OCI-LY1 (cell line): ENCODE measurements at regions not wholly inside any gene's neighbourhood (a gene's known extent, or its start where the extent isn't known, plus 50 kb on each side); places are given as distances from the start of the nearest gene placed in this dataset.

Source experiments
- H2AFZ ChIP-seq: fragments of 200-600 bp; sonication (generic), shearing (Covaris generic); 2 replicates; pipeline ENCODE4 v1.6.0; 2014; ENCODE audit warnings: antibody characterized with exemption, mild to moderate bottlenecking, low read length
- H3F3A ChIP-seq: fragments of 200-600 bp; sonication (generic), shearing (Covaris generic); 2 replicates; pipeline ENCODE4 v1.6.0; 2014; ENCODE audit warnings: mild to moderate bottlenecking, antibody characterized with exemption, low read length, moderate library complexity; ENCODE audit not compliant: insufficient read depth
- H3K27ac ChIP-seq: fragments of 200-600 bp; sonication (generic); 2 replicates; pipeline ENCODE4 v1.5.1; 2014; ENCODE audit warnings: low read length, mixed run types, mild to moderate bottlenecking, low read depth; ENCODE audit not compliant: poor library complexity, severe bottlenecking
- H3K27me3 ChIP-seq: fragments of 200-600 bp; sonication (generic); 2 replicates; pipeline ENCODE4 v1.6.0; 2014; ENCODE audit warnings: antibody characterized with exemption, mild to moderate bottlenecking, low read length, moderate library complexity; ENCODE audit not compliant: insufficient read depth
- H3K36me3 ChIP-seq: fragments of 200-600 bp; sonication (generic); 2 replicates; pipeline ENCODE4 v1.6.1; 2014; ENCODE audit warnings: mild to moderate bottlenecking, antibody characterized with exemption, low read length, moderate library complexity, mixed read lengths; ENCODE audit not compliant: insufficient read depth
- H3K4me1 ChIP-seq: fragments of 200-600 bp; sonication (generic); 2 replicates; pipeline ENCODE4 v1.5.1; 2014; ENCODE audit warnings: mild to moderate bottlenecking, low read length, moderate library complexity; ENCODE audit not compliant: insufficient read depth, severe bottlenecking
- H3K4me2 ChIP-seq: fragments of 200-600 bp; sonication (generic), shearing (Covaris generic); 2 replicates; pipeline ENCODE4 v1.6.1; 2014; ENCODE audit warnings: low read length
- H3K4me3 ChIP-seq: fragments of 200-600 bp; sonication (generic); 2 replicates; pipeline ENCODE4 v1.5.1; 2014; ENCODE audit warnings: low read length, low read depth, mild to moderate bottlenecking, mixed read lengths; ENCODE audit not compliant: poor library complexity, severe bottlenecking
- H3K79me2 ChIP-seq: fragments of 200-600 bp; shearing (Covaris generic); 2 replicates; pipeline ENCODE4 v1.6.1; 2016; ENCODE audit warnings: mixed run types, low read length, mixed read lengths; ENCODE audit not compliant: insufficient read depth
- H3K9ac ChIP-seq: fragments of 200-600 bp; sonication (generic), shearing (Covaris generic); 2 replicates; pipeline ENCODE4 v1.6.1; 2014; ENCODE audit warnings: mild to moderate bottlenecking, low read length, mixed read lengths
- H3K9me2 ChIP-seq: fragments of 200-600 bp; sonication (generic), shearing (Covaris generic); 2 replicates; pipeline ENCODE4 v1.6.1; 2014; ENCODE audit warnings: low read depth, mild to moderate bottlenecking, low read length, mixed read lengths
- H3K9me3 ChIP-seq: fragments of 200-600 bp; shearing (Covaris generic); 2 replicates; pipeline ENCODE4 v1.6.1; 2014; ENCODE audit warnings: low read length, mixed read lengths
- H4K20me1 ChIP-seq: fragments of 200-600 bp; sonication (generic), shearing (Covaris generic); 2 replicates; pipeline ENCODE4 v1.6.0; 2016; ENCODE audit warnings: mild to moderate bottlenecking, low read length; ENCODE audit not compliant: insufficient read depth
- EZH2 ChIP-seq: fragments of 200-600 bp; sonication (generic), shearing (Covaris generic); IDR thresholded peaks from 2 replicates; pipeline ENCODE4 v1.8.0; 2017; ENCODE audit warnings: borderline replicate concordance, mixed run types, mild to moderate bottlenecking, antibody characterized with exemption, low read length, moderate library complexity, mixed read lengths
- TF ChIP-seq, protein P1 (sequence below): fragments of 200-600 bp; sonication (generic), shearing (Covaris generic); IDR thresholded peaks from 2 replicates; pipeline ENCODE4 v1.5.1; 2017; ENCODE audit warnings: mild to moderate bottlenecking, antibody characterized with exemption, low read length, moderate library complexity, mixed read lengths

- no peaks in the 10 kb centered on the region for H4K20me1 ChIP-seq
- no peaks in the 10 kb centered on the region for H3K79me2 ChIP-seq
- H3K9me3 ChIP-seq: no peaks in the 10 kb centered on the region
- H3K4me1 ChIP-seq: peaks cover 13% of the 10 kb centered on the region
- no peak overlapping the region for H2AFZ ChIP-seq
- H3K9me2 ChIP-seq: no peaks in the 10 kb centered on the region
- no peak overlapping the region for H3K4me3 ChIP-seq
- H3K4me2 ChIP-seq: no peak overlapping the region
- H3K9ac ChIP-seq: no peak overlapping the region
- no peaks in the 10 kb centered on the region for H3K27me3 ChIP-seq
- H3K27ac ChIP-seq: no peak overlapping the region
- TF ChIP-seq, protein P1, sequence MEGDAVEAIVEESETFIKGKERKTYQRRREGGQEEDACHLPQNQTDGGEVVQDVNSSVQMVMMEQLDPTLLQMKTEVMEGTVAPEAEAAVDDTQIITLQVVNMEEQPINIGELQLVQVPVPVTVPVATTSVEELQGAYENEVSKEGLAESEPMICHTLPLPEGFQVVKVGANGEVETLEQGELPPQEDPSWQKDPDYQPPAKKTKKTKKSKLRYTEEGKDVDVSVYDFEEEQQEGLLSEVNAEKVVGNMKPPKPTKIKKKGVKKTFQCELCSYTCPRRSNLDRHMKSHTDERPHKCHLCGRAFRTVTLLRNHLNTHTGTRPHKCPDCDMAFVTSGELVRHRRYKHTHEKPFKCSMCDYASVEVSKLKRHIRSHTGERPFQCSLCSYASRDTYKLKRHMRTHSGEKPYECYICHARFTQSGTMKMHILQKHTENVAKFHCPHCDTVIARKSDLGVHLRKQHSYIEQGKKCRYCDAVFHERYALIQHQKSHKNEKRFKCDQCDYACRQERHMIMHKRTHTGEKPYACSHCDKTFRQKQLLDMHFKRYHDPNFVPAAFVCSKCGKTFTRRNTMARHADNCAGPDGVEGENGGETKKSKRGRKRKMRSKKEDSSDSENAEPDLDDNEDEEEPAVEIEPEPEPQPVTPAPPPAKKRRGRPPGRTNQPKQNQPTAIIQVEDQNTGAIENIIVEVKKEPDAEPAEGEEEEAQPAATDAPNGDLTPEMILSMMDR: no peak
- TF ChIP-seq EZH2: no peak
- H3K36me3 ChIP-seq: no peaks in the 10 kb centered on the region
- no peaks in the 10 kb centered on the region for H3F3A ChIP-seq
These were observed 1208.0 kb downstream of the SORCS1 start for GRCh38 chr10:105956550-105956949.

GRCh38 chr10:105953861-105954260 lies 1210.6 kb downstream of the SORCS1 start:
- Histone ChIP-seq H4K20me1 (no peaks in the 10 kb centered on the region), H3K36me3 (no peaks in the 10 kb centered on the region), H3F3A (no peaks in the 10 kb centered on the region), H3K4me3 (no peak overlapping the region), H2AFZ (no peak overlapping the region), H3K4me1 (peaks cover 13% of the 10 kb centered on the region), H3K9me3 (no peaks in the 10 kb centered on the region), H3K4me2 (no peak overlapping the region), H3K79me2 (no peaks in the 10 kb centered on the region), H3K9me2 (no peaks in the 10 kb centered on the region), H3K27me3 (no peaks in the 10 kb centered on the region), H3K27ac (no peak overlapping the region), H3K9ac (no peak overlapping the region)
- no peak for TF ChIP-seq EZH2
- TF ChIP-seq, protein P1: no peak

DNA sequence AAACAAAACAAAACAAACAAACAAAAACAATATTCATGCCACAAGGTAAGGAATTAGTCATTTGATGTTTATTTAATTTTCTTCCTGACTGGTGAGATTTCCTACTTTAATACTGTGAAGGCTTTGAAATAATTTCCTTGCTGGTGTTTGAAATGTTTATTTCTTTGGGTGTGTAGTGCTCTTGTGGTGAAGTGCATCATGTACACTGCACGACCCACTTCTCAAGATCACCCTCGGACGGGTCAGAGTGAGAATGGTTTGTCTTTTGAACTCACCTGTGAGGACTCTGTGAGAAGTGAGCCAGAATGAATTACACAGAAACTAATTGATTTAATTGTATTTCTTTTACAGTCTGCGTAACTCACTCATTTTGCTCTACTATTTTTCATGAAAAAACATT lies 1211.5 kb downstream of the SORCS1 start:
- Histone ChIP-seq H3K9me2 (no peaks in the 10 kb centered on the region), H3K4me1 (peaks cover 13% of the 10 kb centered on the region), H3K9me3 (no peaks in the 10 kb centered on the region), H3K79me2 (no peaks in the 10 kb centered on the region), H3K27ac (no peak overlapping the region), H3K9ac (no peak overlapping the region), H3K27me3 (no peaks in the 10 kb centered on the region), H3K4me3 (no peak overlapping the region), H4K20me1 (no peaks in the 10 kb centered on the region), H3K36me3 (no peaks in the 10 kb centered on the region), H3K4me2 (no peak overlapping the region), H3F3A (no peaks in the 10 kb centered on the region), H2AFZ (peak overlapping the region; percentile 37)
- TF ChIP-seq, protein P1: no peak
- TF ChIP-seq EZH2: no peak
